Endothelial cell of umbilical vein (primary cell): ENCODE measurements at regions not wholly inside any gene's neighbourhood (a gene's known extent, or its start where the extent isn't known, plus 50 kb on each side); places are given as distances from the start of the nearest gene placed in this dataset.

ENCODE experiments used
- BruUV-seq: library from RNA; stranded (reverse); fragments of 400-500 nt; replicated peaks from 2 replicates; lab custom pipeline; 2021; lab: Mats Ljungman, UMichigan
- CTCF ChIA-PET: fragments of 300-600, 350-600 bp; sonication (Branson Sonifier 250); formaldehyde crosslinking; loops from one replicate; lab custom pipeline; 2021; ENCODE audit warnings: antibody characterized with exemption, inconsistent platforms; lab: Charles Lee
- POLR2A ChIA-PET: fragments of 300-600, 350-600 bp; sonication (Branson Sonifier 250); formaldehyde crosslinking; loops from one replicate; lab custom pipeline; 2021; ENCODE audit warnings: antibody characterized with exemption, inconsistent platforms; lab: Charles Lee
- DNase-seq: peaks from one replicate; pipeline ENCODE4 v3.0.0-alpha.2; 2011; ENCODE audit warnings: low read depth, low spot score
- FAIRE-seq: peaks from 2 replicates; lab custom pipeline; 2011; peaks lifted over from hg19 to GRCh38; lab: Jason Lieb, UNC
- H2AFZ ChIP-seq: 2 replicates; pipeline ENCODE4 v1.6.0; 2012; ENCODE audit warnings: low read depth, low read length, control low read depth, inconsistent platforms
- H3K27ac ChIP-seq: 2 replicates; pipeline ENCODE4 v1.5.1; 2011; ENCODE audit warnings: low read depth, mild to moderate bottlenecking, control low read depth, low read length, moderate library complexity; ENCODE audit not compliant: insufficient read depth
- H3K27me3 ChIP-seq, 2 experiments: 2 replicates each; pipeline versions ENCODE4 v1.6.0 to v1.6.1; 2011; ENCODE audit warnings: low read length in 2 of 2, mixed read lengths in 1 of 2; ENCODE audit not compliant: control insufficient read depth in 2 of 2, insufficient read depth in 2 of 2
- H3K36me3 ChIP-seq, 2 experiments: 2 replicates in 1 of 2; 3 replicates in 1 of 2; pipeline ENCODE4 v1.5.1; 2011; ENCODE audit warnings: low read length in 2 of 2, mild to moderate bottlenecking in 1 of 2, moderate library complexity in 1 of 2; ENCODE audit not compliant: control insufficient read depth in 2 of 2, insufficient read depth in 2 of 2; ENCODE audit errors: extremely low read depth in 1 of 2
- H3K4me1 ChIP-seq: 3 replicates; pipeline ENCODE4 v1.5.1; 2011; ENCODE audit warnings: mild to moderate bottlenecking, low read length; ENCODE audit not compliant: control insufficient read depth, insufficient read depth; ENCODE audit errors: extremely low read depth
- H3K4me2 ChIP-seq: 2 replicates; pipeline ENCODE4 v1.6.1; 2011; ENCODE audit warnings: low read length, control low read depth, mixed read lengths; ENCODE audit not compliant: insufficient read depth
- H3K4me3 ChIP-seq, 3 experiments: fragments of 200-600 bp in 1 of 3; sonication (generic), shearing (Covaris generic) in 1 of 3; replicated peaks in 1 of 3; 2 replicates each; pipeline ENCODE4 v1.5.1; 2011 to 2016; ENCODE audit warnings: control low read depth in 3 of 3, low read length in 3 of 3, mild to moderate bottlenecking in 2 of 3, inconsistent platforms in 1 of 3, low read depth in 1 of 3, moderate library complexity in 1 of 3; ENCODE audit not compliant: insufficient read depth in 1 of 3
- H3K79me2 ChIP-seq: 2 replicates; pipeline ENCODE4 v1.6.0; 2012; ENCODE audit warnings: low read length, inconsistent platforms; ENCODE audit not compliant: control insufficient read depth, insufficient read depth
- H3K9ac ChIP-seq: replicated peaks from 2 replicates; pipeline ENCODE3; 2011; ENCODE audit warnings: low read length, control low read depth; ENCODE audit not compliant: insufficient read depth; ENCODE audit errors: extremely low read depth
- H3K9me1 ChIP-seq: replicated peaks from 3 replicates; pipeline ENCODE4 v1.6.0; 2011; ENCODE audit warnings: mild to moderate bottlenecking, low read length; ENCODE audit not compliant: control insufficient read depth, insufficient read depth; ENCODE audit errors: extremely low read depth
- H3K9me3 ChIP-seq: replicated peaks from 2 replicates; pipeline ENCODE4 v1.5.1; 2012; ENCODE audit warnings: low read length, inconsistent platforms; ENCODE audit not compliant: control insufficient read depth, insufficient read depth
- H4K20me1 ChIP-seq: replicated peaks from 2 replicates; pipeline ENCODE3; 2011; ENCODE audit warnings: mild to moderate bottlenecking, low read length; ENCODE audit not compliant: control insufficient read depth, insufficient read depth; ENCODE audit errors: extremely low read depth
- CTCF ChIP-seq, 2 donors: IDR thresholded peaks; 1 replicate in 1 of 2; 2 replicates in 1 of 2; pipeline ENCODE4 v1.5.1; 2011; ENCODE audit warnings: low read length in 2 of 2, mild to moderate bottlenecking in 2 of 2, moderate library complexity in 2 of 2, control low read depth in 1 of 2, inconsistent platforms in 1 of 2, low read depth in 1 of 2; ENCODE audit not compliant: insufficient read depth in 1 of 2; ENCODE audit errors: extremely low read depth in 1 of 2
- EZH2 ChIP-seq: IDR thresholded peaks from 2 replicates; pipeline ENCODE4 v1.6.1; 2012; ENCODE audit warnings: borderline replicate concordance, low read depth, mild to moderate bottlenecking, moderate library complexity, low read length, inconsistent platforms; ENCODE audit not compliant: severe bottlenecking
- FOS ChIP-seq: IDR thresholded peaks from 2 replicates; pipeline ENCODE4 v1.6.1; 2011; ENCODE audit warnings: mild to moderate bottlenecking, low read length, moderate library complexity, borderline replicate concordance; ENCODE audit not compliant: insufficient read depth
- GATA2 ChIP-seq: IDR thresholded peaks from 2 replicates; pipeline ENCODE4 v1.7.0; 2011; ENCODE audit warnings: low read depth, mild to moderate bottlenecking, moderate library complexity, mixed read lengths, low read length; ENCODE audit not compliant: insufficient read length, insufficient read depth
- JUN ChIP-seq: IDR thresholded peaks from 2 replicates; pipeline ENCODE4 v1.6.1; 2011; ENCODE audit warnings: borderline replicate concordance, low read depth; ENCODE audit not compliant: insufficient read length, insufficient read depth
- MAX ChIP-seq: IDR thresholded peaks from 2 replicates; pipeline ENCODE4 v1.6.1; 2011; ENCODE audit not compliant: insufficient read depth, insufficient read length
- MYC ChIP-seq: IDR thresholded peaks from one replicate; pipeline ENCODE4 v1.6.1; 2011; ENCODE audit warnings: mild to moderate bottlenecking, low read depth, low read length
- POLR2A ChIP-seq: IDR thresholded peaks from 2 replicates; pipeline ENCODE4 v1.6.1; 2012; ENCODE audit warnings: low read depth, mild to moderate bottlenecking, control low read depth, low read length
- POLR2AphosphoS5 ChIP-seq: IDR thresholded peaks from 2 replicates; pipeline ENCODE4 v1.6.1; 2012; ENCODE audit warnings: low read depth, mild to moderate bottlenecking, control low read depth, low read length, moderate library complexity; ENCODE audit not compliant: insufficient read depth
- dilution Hi-C: fragments of 300-500 bp; cut with MboI; formaldehyde crosslinking; loops from one replicate; pipeline ENCODE4 v1.15.0; 2019; ENCODE audit warnings: low sequenced_read_pairs; ENCODE audit not compliant: extremely low pct_ligation_motif_present
- intact Hi-C: fragments of 100-400 bp; cut with micrococcal nuclease; formaldehyde crosslinking; loops from one replicate; pipeline ENCODE4 v1.10.0; 2022

DNA sequence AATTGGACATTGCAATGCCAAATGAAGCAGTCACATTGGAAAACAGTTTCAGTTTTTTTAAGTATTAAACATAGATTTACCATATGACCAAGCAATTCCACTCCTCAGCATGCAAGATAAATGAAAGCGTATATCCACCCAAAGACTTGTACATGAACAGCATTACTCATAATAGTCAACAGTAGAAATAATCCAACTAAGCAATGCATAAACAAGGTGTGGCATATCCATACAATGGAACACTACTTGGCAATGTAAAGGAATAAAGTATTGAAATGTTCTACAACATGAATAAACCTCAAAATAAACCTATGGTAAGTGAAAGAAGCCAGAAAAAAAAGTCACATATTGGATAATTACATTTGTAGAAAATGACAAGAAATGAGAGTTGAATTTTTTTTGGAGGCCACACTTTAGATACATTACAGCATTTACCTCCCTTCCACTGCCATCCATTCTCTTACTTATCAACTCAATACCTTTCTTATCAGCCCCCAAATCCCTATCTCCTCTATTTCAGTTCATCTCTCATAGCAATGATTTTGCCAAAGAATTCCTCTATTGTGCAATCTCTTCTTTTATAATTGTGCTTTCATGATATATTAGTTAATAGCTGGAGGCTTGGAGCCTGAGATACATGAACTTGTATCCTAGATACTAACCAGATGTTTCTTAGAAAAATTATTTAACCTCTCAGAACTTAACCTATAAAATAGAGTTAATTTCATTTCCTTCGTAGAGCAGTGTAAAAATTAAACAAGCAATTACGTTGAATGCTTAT is 414.2 kb upstream of the C1orf87 start:
- no peak overlapping the region for H3K27ac ChIP-seq
- no peak for TF ChIP-seq EZH2
- no peak for TF ChIP-seq POLR2A
- no peak for TF ChIP-seq JUN
- no peak for TF ChIP-seq GATA2
- TF ChIP-seq MAX: no peak
- no peak for TF ChIP-seq POLR2AphosphoS5
- TF ChIP-seq CTCF (IDR thresholded peaks at IDR 0.05; ENCODE audit: extremely low read depth in 1 of 2, insufficient read depth in 1 of 2, low read depth in 1 of 2, low read length in 2 of 2): no peak
- no peak for TF ChIP-seq FOS
- TF ChIP-seq MYC: no peak
- no peaks in the 10 kb centered on the region for H3K4me1 ChIP-seq
- BruUV-seq: no TSS peak
- no peaks in the 10 kb centered on the region for H3K9me3 ChIP-seq
- no peak overlapping the region for H2AFZ ChIP-seq
- H4K20me1 ChIP-seq: no peaks in the 10 kb centered on the region
- H3K27me3 ChIP-seq: no peaks in the 10 kb centered on the region
- no peaks in the 10 kb centered on the region for H3K9me1 ChIP-seq
- no peak overlapping the region for H3K4me2 ChIP-seq
- no peak overlapping the region for H3K9ac ChIP-seq
- ChIA-PET POLR2A (no interaction called here), CTCF (interaction anchor here (1.2 kb wide), 1 partner anchor 277 kb away, joined by 3 read pairs; no protein-coding TSS in a partner anchor)
- no peak overlapping the region for H3K4me3 ChIP-seq
- no peak for FAIRE-seq
- H3K79me2 ChIP-seq: no peaks in the 10 kb centered on the region
- no peak for DNase-seq
- dilution Hi-C loops: no loop called here
- intact Hi-C loops: no loop called here
- H3K36me3 ChIP-seq: no peaks in the 10 kb centered on the region
